ENCODE measurements at regions not wholly inside any gene's neighbourhood (a gene's known extent, or its start where the extent isn't known, plus 50 kb on each side); places are given as distances from the start of the nearest gene placed in this dataset.

DNA sequence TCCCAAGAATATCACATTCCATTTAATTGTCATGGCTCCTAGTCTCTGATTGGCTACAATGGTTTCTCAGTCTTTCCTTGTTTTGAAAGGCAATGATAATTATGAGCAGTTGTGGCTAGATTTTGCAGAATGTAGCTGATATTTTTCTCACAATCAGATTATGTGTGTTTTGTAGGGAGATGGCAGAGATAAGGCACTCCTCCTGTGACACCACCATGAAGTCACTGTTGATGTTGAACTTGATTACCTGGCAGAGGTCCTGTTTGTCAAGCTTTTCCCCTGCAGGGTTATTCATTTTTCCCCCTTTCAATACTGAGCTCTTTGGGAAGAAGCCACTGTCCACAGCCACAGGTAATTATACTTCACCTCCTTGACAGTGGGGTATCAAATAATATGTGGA, 602.9 kb upstream of the PFKP start:
- H3K4me1 Mint-ChIP-seq (ENCODE audit: low read depth) = no peaks in the 10 kb centered on the region
- no peaks in the 10 kb centered on the region for H3K27me3 Mint-ChIP-seq
- H3K4me1 ChIP-seq (ENCODE audit: insufficient read depth, low read length) = no peaks in the 10 kb centered on the region
- POLR2A ChIA-PET = no interaction called here
- H3K36me3 Mint-ChIP-seq (ENCODE audit: low read depth) = no peaks in the 10 kb centered on the region
- TF ChIP-seq, protein P1, sequence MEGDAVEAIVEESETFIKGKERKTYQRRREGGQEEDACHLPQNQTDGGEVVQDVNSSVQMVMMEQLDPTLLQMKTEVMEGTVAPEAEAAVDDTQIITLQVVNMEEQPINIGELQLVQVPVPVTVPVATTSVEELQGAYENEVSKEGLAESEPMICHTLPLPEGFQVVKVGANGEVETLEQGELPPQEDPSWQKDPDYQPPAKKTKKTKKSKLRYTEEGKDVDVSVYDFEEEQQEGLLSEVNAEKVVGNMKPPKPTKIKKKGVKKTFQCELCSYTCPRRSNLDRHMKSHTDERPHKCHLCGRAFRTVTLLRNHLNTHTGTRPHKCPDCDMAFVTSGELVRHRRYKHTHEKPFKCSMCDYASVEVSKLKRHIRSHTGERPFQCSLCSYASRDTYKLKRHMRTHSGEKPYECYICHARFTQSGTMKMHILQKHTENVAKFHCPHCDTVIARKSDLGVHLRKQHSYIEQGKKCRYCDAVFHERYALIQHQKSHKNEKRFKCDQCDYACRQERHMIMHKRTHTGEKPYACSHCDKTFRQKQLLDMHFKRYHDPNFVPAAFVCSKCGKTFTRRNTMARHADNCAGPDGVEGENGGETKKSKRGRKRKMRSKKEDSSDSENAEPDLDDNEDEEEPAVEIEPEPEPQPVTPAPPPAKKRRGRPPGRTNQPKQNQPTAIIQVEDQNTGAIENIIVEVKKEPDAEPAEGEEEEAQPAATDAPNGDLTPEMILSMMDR (IDR thresholded peaks at IDR 0.05) = no peak
- H3K9me3 ChIP-seq (ENCODE audit: control insufficient read depth in 1 of 2, insufficient read depth in 1 of 2, low read length in 2 of 2) = no peaks in the 10 kb centered on the region
- no peak overlapping the region for H3K27ac ChIP-seq (ENCODE audit: low read depth in 1 of 2, low read length in 2 of 2)
- ATAC-seq (ENCODE audit: poor library complexity) (no peak), DNase-seq (no peak)
- H3K9me3 Mint-ChIP-seq = peaks cover 21% of the 10 kb centered on the region
- H3K27me3 ChIP-seq (ENCODE audit: control insufficient read depth in 1 of 2, insufficient read depth in 2 of 2, low read length in 2 of 2) = no peaks in the 10 kb centered on the region
- no peak overlapping the region for H3K4me3 Mint-ChIP-seq
- no peak overlapping the region for H3K27ac Mint-ChIP-seq
- CTCF ChIA-PET = no interaction called here
- intact Hi-C loops (cut with DNase I, micrococcal nuclease) = no loop called here
- H3K4me3 ChIP-seq (ENCODE audit: low read length) = no peak overlapping the region
- H3K36me3 ChIP-seq (ENCODE audit: insufficient read depth, low read length) = no peaks in the 10 kb centered on the region

DNA sequence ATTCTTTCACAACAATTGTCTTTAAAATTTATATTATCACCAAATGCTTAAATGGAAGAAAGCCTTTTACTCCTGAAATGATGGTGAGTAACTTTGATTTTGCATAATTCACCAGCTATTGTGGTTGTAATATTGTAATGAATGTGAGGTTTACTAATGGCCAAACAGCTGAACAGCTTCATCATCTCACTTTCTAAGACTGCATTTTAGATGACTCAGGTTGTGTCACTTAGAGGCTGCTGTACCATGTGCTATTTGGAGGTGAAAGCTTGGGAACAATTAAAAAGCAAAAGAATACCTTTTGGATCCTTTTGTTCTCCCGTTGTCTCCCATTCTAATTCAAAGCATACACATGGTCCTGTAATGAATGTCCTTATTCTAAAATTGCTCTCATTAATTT, 604.0 kb upstream of the PFKP start:
- intact Hi-C loops (cut with DNase I, micrococcal nuclease) = no loop called here
- DNase-seq (no peak), ATAC-seq (ENCODE audit: poor library complexity) (no peak)
- POLR2A ChIA-PET = no interaction called here
- H3K4me3 Mint-ChIP-seq = no peak overlapping the region
- TF ChIP-seq, protein P1 (IDR thresholded peaks at IDR 0.05) = no peak
- no peaks in the 10 kb centered on the region for H3K4me1 Mint-ChIP-seq (ENCODE audit: low read depth)
- Histone ChIP-seq H3K36me3 (ENCODE audit: insufficient read depth, low read length) (no peaks in the 10 kb centered on the region), H3K27me3 (ENCODE audit: control insufficient read depth in 1 of 2, insufficient read depth in 2 of 2, low read length in 2 of 2) (no peaks in the 10 kb centered on the region), H3K4me1 (ENCODE audit: insufficient read depth, low read length) (no peaks in the 10 kb centered on the region), H3K27ac (ENCODE audit: low read depth in 1 of 2, low read length in 2 of 2) (no peak overlapping the region), H3K9me3 (ENCODE audit: control insufficient read depth in 1 of 2, insufficient read depth in 1 of 2, low read length in 2 of 2) (no peaks in the 10 kb centered on the region), H3K4me3 (ENCODE audit: low read length) (no peak overlapping the region)
- peaks cover 23% of the 10 kb centered on the region for H3K9me3 Mint-ChIP-seq
- no peaks in the 10 kb centered on the region for H3K36me3 Mint-ChIP-seq (ENCODE audit: low read depth)
- H3K27ac Mint-ChIP-seq = no peak overlapping the region
- no peaks in the 10 kb centered on the region for H3K27me3 Mint-ChIP-seq
- CTCF ChIA-PET = no interaction called here

DNA sequence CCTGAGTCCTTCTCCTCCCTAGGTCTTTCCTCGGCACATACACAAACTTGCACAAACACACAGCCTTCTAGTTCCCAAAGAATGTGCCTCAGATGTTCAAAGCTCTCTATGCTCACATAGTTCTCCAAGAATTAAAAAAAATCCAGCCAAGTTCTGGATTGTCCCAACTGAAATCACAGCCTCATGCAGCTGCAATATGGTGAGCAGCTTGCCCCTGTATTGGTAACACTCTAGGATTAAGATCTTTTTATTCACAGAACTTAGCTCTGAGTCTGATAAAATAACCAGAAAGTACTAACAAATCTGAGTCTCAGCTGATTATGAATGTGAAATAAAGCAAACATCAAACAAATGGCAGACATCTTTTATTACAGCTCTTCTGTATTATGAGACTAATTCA, 604.8 kb upstream of the PFKP start:
- DNase-seq (no peak), ATAC-seq (ENCODE audit: poor library complexity) (no peak)
- H3K36me3 Mint-ChIP-seq (ENCODE audit: low read depth) = no peaks in the 10 kb centered on the region
- no peak overlapping the region for H3K4me3 Mint-ChIP-seq
- no peaks in the 10 kb centered on the region for H3K4me1 ChIP-seq (ENCODE audit: insufficient read depth, low read length)
- H3K27me3 ChIP-seq (ENCODE audit: control insufficient read depth in 1 of 2, insufficient read depth in 2 of 2, low read length in 2 of 2) = no peaks in the 10 kb centered on the region
- no peaks in the 10 kb centered on the region for H3K4me1 Mint-ChIP-seq (ENCODE audit: low read depth)
- CTCF ChIA-PET = no interaction called here
- H3K36me3 ChIP-seq (ENCODE audit: insufficient read depth, low read length) = no peaks in the 10 kb centered on the region
- POLR2A ChIA-PET = no interaction called here
- no peak overlapping the region for H3K27ac ChIP-seq (ENCODE audit: low read depth in 1 of 2, low read length in 2 of 2)
- no peak overlapping the region for H3K4me3 ChIP-seq (ENCODE audit: low read length)
- H3K27ac Mint-ChIP-seq = no peak overlapping the region
- H3K27me3 Mint-ChIP-seq = no peaks in the 10 kb centered on the region
- intact Hi-C loops (cut with DNase I, micrococcal nuclease) = no loop called here
- H3K9me3 Mint-ChIP-seq = peaks cover 21% of the 10 kb centered on the region
- H3K9me3 ChIP-seq (ENCODE audit: control insufficient read depth in 1 of 2, insufficient read depth in 1 of 2, low read length in 2 of 2) = no peaks in the 10 kb centered on the region
- TF ChIP-seq, protein P1 (IDR thresholded peaks at IDR 0.05) = no peak
